ENCODE measurements at regions not wholly inside any gene's neighbourhood (a gene's known extent, or its start where the extent isn't known, plus 50 kb on each side); places are given as distances from the start of the nearest gene placed in this dataset.

- TF ChIP-seq CTCF (IDR thresholded peaks at IDR 0.05; ENCODE audit: low read depth, low read length) (no peak), EZH2phosphoT487 (IDR thresholded peaks at IDR 0.05; ENCODE audit: low read depth) (no peak)
Measured at GRCh38 chr5:106331415-106331814, 1339.3 kb downstream of the EFNA5 start.
